Cardiac fibroblast (primary cell): ENCODE measurements at regions not wholly inside any gene's neighbourhood (a gene's known extent, or its start where the extent isn't known, plus 50 kb on each side); places are given as distances from the start of the nearest gene placed in this dataset.
A peak's percentile ranks its signal among the peaks of the same experiment; 100 is the strongest.

Experiments used
- DNase-seq, 2 donors: peaks; one replicate each; pipeline versions ENCODE4 v3.0.0 to v3.0.0-alpha.2; 2010; ENCODE audit warnings: low read depth in 2 of 2
- H3K4me3 ChIP-seq, 2 donors: replicated peaks in 1 of 2; 1 replicate in 1 of 2; 2 replicates in 1 of 2; pipeline ENCODE4 v1.5.1; 2011; ENCODE audit warnings: low read depth in 2 of 2, low read length in 2 of 2, mild to moderate bottlenecking in 2 of 2, moderate library complexity in 1 of 2
- CTCF ChIP-seq: IDR thresholded peaks from one replicate; pipeline ENCODE4 v1.5.1; 2011; ENCODE audit warnings: low read depth, mild to moderate bottlenecking, low read length, inconsistent platforms

DNA sequence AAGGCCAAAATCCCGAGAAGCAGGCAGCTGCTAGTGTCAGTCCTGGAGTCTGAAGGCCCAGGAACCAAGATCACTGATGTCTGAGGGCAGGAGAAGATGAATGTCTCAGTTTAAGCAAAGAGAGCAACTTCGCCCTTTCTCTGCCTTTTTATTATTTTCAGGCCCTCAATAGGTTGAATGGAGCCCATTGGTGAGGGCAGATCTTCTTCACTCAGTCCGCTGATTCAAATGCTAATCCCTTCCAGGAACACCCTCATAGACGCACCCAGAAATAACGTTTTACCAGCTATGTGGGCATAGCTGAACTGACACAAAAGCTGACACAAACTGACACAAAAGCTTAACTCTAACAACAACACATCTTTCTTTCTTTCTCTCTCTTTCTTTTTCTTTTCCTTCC is 78.0 kb upstream of the KCNJ3 start:
- DNase-seq, result no peak
- TF ChIP-seq CTCF, result no peak
- no peak overlapping the region for H3K4me3 ChIP-seq

DNA sequence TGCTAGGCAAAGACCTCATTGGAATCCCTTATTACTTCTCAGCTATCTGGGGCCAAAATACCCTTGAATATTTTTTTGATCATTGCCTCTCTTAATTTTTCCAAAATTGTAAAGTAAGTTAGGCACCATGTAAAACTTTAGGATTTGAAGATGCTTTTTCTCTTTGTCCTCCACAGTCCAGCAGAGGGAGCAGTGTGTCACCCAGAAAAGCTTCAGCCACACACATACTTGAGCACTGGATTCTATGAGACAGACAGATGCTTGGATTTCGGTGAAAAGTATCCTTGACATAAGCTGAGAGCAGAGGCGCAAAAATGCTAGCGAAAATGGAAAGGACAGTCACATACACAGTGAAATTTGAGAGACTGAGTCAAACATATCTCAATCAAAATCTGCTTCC is 74.7 kb upstream of the KCNJ3 start:
- H3K4me3 ChIP-seq, result no peak overlapping the region
- peak; percentile 25 to 31 for DNase-seq
- TF ChIP-seq CTCF, result peak; percentile 32

GRCh38 chr2:154637456-154637855 is 61.0 kb upstream of the KCNJ3 start:
- TF ChIP-seq CTCF, result no peak
- no peak overlapping the region for H3K4me3 ChIP-seq
- DNase-seq, result no peak

DNA sequence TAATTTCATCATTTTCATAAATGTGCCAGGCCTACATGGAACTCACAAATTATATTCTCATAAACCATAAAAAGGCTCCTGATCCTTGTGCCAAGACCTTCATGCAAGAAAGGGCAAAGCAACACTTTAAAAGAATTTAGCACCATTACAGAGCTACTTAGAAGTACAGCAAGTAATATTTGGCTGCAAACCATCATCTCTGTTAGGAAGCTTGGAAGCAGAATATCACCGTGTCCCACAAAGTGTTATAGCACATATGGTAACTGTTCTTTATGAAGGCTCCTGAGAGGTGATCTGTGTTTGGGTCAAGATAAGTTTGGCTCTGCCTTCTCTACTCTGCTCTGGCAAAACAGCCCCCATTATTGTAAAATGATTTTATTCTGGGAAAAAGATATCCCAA is 59.7 kb upstream of the KCNJ3 start:
- no peak for DNase-seq
- H3K4me3 ChIP-seq, result no peak overlapping the region
- no peak for TF ChIP-seq CTCF

DNA sequence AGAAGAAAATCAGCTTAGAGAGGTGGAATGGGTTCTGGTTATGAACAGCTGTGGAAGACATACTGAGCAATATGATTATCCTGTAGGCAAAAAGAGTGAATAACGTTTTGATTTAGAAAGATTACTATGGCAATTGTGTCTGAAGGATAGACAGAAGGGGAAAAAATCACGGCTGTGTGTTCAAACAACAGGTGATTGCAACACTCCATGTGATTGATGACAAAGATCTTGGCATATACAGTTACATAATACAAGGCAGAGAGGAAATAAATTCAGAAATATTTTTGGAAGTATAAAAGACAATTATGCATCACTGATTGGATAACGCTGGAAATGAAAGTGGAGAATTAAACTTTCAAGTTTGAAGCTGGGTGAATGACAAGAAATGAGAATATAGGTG is 58.5 kb upstream of the KCNJ3 start:
- TF ChIP-seq CTCF, result no peak
- no peak for DNase-seq

More for the DNA sequence above, 58.5 kb upstream of the KCNJ3 start:
- no peak overlapping the region for H3K4me3 ChIP-seq
